ENCODE measurements at regions not wholly inside any gene's neighbourhood (a gene's known extent, or its start where the extent isn't known, plus 50 kb on each side); places are given as distances from the start of the nearest gene placed in this dataset.

DNA sequence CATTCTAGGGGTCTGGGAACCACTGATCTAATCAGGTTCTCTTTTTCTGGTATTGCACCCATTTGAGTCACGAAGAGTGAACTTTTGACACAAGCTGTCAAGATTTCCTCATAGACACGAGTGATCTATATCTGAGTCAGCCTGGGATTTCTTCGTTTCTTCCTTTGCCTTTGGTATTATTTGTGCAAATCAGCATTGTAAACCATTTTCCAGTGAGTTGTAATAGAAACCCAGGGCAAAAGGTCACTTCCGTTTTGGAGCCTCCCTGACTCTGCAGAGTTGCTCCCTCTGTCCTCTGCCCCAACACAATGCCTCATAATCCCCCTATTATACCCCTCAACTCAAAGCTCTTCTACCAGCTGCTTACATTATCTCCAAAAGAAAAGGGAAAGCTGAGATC is 615.1 kb downstream of the EFNB2 start:
- H3K27ac ChIP-seq = no peak overlapping the region
- no peak for TF ChIP-seq POLR2A (IDR thresholded peaks at IDR 0.05)
- TF ChIP-seq, protein P1, sequence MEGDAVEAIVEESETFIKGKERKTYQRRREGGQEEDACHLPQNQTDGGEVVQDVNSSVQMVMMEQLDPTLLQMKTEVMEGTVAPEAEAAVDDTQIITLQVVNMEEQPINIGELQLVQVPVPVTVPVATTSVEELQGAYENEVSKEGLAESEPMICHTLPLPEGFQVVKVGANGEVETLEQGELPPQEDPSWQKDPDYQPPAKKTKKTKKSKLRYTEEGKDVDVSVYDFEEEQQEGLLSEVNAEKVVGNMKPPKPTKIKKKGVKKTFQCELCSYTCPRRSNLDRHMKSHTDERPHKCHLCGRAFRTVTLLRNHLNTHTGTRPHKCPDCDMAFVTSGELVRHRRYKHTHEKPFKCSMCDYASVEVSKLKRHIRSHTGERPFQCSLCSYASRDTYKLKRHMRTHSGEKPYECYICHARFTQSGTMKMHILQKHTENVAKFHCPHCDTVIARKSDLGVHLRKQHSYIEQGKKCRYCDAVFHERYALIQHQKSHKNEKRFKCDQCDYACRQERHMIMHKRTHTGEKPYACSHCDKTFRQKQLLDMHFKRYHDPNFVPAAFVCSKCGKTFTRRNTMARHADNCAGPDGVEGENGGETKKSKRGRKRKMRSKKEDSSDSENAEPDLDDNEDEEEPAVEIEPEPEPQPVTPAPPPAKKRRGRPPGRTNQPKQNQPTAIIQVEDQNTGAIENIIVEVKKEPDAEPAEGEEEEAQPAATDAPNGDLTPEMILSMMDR (IDR thresholded peaks at IDR 0.05) = no peak
- no peaks in the 10 kb centered on the region for H3K27me3 ChIP-seq
- no peaks in the 10 kb centered on the region for H3K9me3 ChIP-seq (replicated peaks in 1 of 3)
- no peaks in the 10 kb centered on the region for H3K36me3 ChIP-seq (replicated peaks in 1 of 2)
- no peaks in the 10 kb centered on the region for H3K4me1 ChIP-seq (replicated peaks in 1 of 2)
- WGBS, 4 donors = 51 to 66% (median 57%) methylated on average over 4 of the region's 4 CpGs
- intact Hi-C loops (cut with DNase I) = no loop called here
- DNase-seq = no peak
- H3K4me3 ChIP-seq = no peak overlapping the region

DNA sequence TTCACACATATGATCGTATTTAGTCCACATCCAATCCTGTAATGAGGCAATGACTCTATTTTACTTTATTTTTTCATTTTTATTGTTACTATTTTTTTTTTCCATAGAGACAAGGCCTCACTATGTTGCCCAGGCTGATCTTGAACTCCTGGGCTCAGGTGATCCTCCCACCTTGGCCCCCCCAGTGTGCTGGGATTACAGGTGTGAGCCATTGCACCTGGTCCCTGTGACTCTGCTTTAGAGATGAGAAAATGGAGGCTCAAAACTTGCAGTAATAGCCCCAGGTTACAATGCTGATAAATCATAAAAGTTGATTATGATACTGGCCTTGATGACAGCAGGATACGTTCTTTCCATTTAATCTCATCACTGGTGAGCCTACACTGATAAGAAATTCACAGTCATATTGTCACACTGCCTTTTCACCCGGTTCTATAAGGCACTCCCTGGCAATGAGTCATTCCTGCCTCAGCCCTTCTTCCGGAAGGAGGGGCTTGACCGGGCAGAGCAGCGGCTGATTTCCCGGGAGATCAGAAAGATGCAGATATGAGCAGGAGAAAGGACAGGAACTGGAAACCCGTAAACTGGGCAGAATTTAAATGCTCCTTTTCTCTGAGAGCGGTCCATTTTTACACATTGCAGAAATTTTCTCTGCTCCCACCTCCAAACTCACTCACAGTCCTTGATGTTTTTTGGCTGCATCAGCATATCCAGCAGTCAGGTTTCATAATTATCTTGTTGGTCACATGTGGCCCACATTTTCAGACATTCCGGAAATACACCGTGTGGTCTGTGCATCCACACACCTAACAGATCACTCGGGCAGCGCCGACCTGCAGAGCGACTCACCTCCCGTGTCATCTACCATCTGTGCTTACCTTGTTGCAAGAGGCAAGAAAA is 616.4 kb downstream of the EFNB2 start:
- no peak for TF ChIP-seq POLR2A (IDR thresholded peaks at IDR 0.05)
- intact Hi-C loops (cut with DNase I) = no loop called here
- no peak overlapping the region for H3K27ac ChIP-seq
- no peaks in the 10 kb centered on the region for H3K36me3 ChIP-seq (replicated peaks in 1 of 2)
- no peak overlapping the region for H3K4me3 ChIP-seq
- H3K4me1 ChIP-seq (replicated peaks in 1 of 2) = no peaks in the 10 kb centered on the region
- DNase-seq = peak; percentile 24 to 53 (median 39)
- no peaks in the 10 kb centered on the region for H3K9me3 ChIP-seq (replicated peaks in 1 of 3)
- H3K27me3 ChIP-seq = no peaks in the 10 kb centered on the region
- WGBS, 4 donors = 44 to 53% (median 48%) methylated on average over 16 of the region's 16 CpGs

DNA sequence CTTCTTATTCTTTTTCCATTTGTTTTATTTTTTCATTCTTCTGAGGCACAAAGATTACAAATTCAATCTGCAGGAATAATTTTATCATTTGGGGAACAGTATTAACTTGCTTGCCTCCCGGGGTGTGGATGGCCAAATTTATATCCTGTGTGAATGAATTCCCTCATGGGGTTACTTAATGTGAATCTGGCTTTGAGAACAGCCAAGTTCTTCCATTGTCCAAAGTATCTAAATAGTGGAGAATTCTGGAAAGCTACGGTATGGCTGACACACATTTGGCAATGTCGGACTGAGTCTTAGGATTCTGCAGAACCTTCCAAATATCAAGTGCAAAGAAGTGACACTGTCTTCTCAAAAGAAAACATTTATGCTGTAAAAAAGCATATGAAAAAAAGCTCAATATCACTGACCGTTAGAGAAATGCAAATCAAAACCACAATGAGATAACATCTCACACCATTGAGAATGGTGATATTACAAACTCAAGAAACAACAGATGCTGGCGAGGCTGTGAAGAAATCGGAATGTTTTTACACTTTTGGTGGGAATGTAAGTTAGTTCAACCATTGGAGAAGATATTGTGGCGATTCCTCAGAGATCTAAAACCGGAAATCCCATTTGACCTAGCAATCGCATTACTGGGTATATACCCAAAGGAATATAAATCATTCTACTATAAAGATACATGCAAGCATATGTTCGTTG is 620.2 kb downstream of the EFNB2 start:
- intact Hi-C loops (cut with DNase I) = no loop called here
- no peaks in the 10 kb centered on the region for H3K9me3 ChIP-seq (replicated peaks in 1 of 3)
- no peaks in the 10 kb centered on the region for H3K4me1 ChIP-seq (replicated peaks in 1 of 2)
- no peak for DNase-seq
- H3K36me3 ChIP-seq (replicated peaks in 1 of 2) = no peaks in the 10 kb centered on the region
- H3K27ac ChIP-seq = no peak overlapping the region
- 68 to 78% (median 73%) methylated on average over 10 of the region's 10 CpGs for WGBS, 4 donors
- H3K27me3 ChIP-seq = no peaks in the 10 kb centered on the region
- TF ChIP-seq, protein P1 (IDR thresholded peaks at IDR 0.05) = no peak
- no peak for TF ChIP-seq POLR2A (IDR thresholded peaks at IDR 0.05)
- no peak overlapping the region for H3K4me3 ChIP-seq

DNA sequence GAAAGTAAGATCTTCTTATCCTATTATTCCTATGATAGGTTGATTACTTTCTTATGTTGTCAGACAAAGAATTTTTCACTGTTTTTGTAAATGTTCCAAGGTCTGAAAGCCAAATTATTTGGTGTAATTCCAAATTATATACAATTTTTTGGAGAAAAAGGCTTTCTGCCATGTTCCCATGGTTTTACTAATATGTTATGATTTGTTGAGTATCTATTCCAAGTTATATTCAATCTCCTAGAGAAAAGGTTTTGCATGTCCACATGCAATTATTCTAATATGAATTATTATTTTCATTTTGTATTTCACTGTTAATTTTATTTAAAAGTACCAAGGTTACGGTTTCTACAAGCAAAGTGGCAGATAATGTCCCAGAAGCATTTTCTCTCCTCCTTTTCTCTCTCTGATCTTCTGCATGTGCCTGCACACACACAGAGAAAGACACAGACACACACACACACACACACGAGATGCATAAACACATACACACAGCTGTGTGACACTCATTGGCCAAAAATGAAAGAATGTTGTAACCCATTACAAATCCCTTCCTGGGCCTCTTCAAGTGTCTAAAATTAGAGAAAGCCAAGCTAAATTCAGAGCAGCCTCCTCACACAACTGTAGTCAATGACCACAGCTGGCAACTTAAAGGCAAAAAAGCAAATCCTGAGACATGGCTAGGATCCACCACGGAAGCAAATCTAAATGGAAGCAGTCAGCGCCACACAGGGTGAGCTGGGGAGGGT is 621.0 kb downstream of the EFNB2 start:
- WGBS, 4 donors = 53 to 67% (median 63%) methylated on average over 4 of the region's 4 CpGs

More for the DNA sequence above, 621.0 kb downstream of the EFNB2 start:
- Histone ChIP-seq H3K9me3 (replicated peaks in 1 of 3) (no peaks in the 10 kb centered on the region), H3K36me3 (replicated peaks in 1 of 2) (no peaks in the 10 kb centered on the region), H3K27me3 (no peaks in the 10 kb centered on the region), H3K4me3 (no peak overlapping the region), H3K4me1 (replicated peaks in 1 of 2) (no peaks in the 10 kb centered on the region), H3K27ac (no peak overlapping the region)
- no peak for TF ChIP-seq POLR2A (IDR thresholded peaks at IDR 0.05)
- TF ChIP-seq, protein P1 (IDR thresholded peaks at IDR 0.05) = no peak
- no peak for DNase-seq
- intact Hi-C loops (cut with DNase I) = no loop called here
